Loucy (cell line): ENCODE measurements at regions not wholly inside any gene's neighbourhood (a gene's known extent, or its start where the extent isn't known, plus 50 kb on each side); places are given as distances from the start of the nearest gene placed in this dataset.

Experiments used
- H2AFZ ChIP-seq: fragments of 200-600 bp; sonication (generic); 2 replicates; pipeline ENCODE4 v1.6.0; 2016; ENCODE audit warnings: antibody characterized with exemption, mild to moderate bottlenecking, low read length, moderate library complexity
- H3F3A ChIP-seq: fragments of 200-600 bp; 2 replicates; pipeline ENCODE4 v1.6.0; 2016; ENCODE audit warnings: antibody characterized with exemption, low read depth, mild to moderate bottlenecking
- H3K27me3 ChIP-seq: fragments of 200-600 bp; sonication (generic); 2 replicates; pipeline ENCODE4 v1.6.1; 2014; ENCODE audit warnings: low read length, mild to moderate bottlenecking; ENCODE audit not compliant: insufficient read depth, poor library complexity, severe bottlenecking
- H3K36me3 ChIP-seq: fragments of 200-600 bp; sonication (generic); 2 replicates; pipeline ENCODE4 v1.6.1; 2016; ENCODE audit warnings: low read length; ENCODE audit not compliant: insufficient read depth
- H3K4me1 ChIP-seq: fragments of 200-600 bp; sonication (generic); 2 replicates; pipeline ENCODE4 v1.5.1; 2014; ENCODE audit warnings: low read length, mild to moderate bottlenecking; ENCODE audit not compliant: insufficient read depth, poor library complexity, severe bottlenecking
- H3K4me2 ChIP-seq: fragments of 200-600 bp; sonication (generic); 2 replicates; pipeline ENCODE4 v1.6.0; 2014; ENCODE audit warnings: antibody characterized with exemption, low read length, low read depth, mild to moderate bottlenecking; ENCODE audit not compliant: poor library complexity, severe bottlenecking
- H3K4me3 ChIP-seq: fragments of 200-600 bp; sonication (generic); 2 replicates; pipeline ENCODE4 v1.5.1; 2014; ENCODE audit warnings: low read length, mild to moderate bottlenecking, mixed read lengths; ENCODE audit not compliant: poor library complexity, severe bottlenecking
- H3K79me2 ChIP-seq: fragments of 200-600 bp; sonication (generic); 2 replicates; pipeline ENCODE4 v1.6.1; 2014; ENCODE audit warnings: low read length; ENCODE audit not compliant: insufficient read depth
- H3K9ac ChIP-seq: fragments of 200-600 bp; sonication (generic); 2 replicates; pipeline ENCODE4 v1.6.0; 2014; ENCODE audit warnings: mild to moderate bottlenecking, low read depth, low read length, moderate library complexity; ENCODE audit not compliant: poor library complexity, severe bottlenecking
- H3K9me2 ChIP-seq: fragments of 200-600 bp; sonication (generic); replicated peaks from 2 replicates; pipeline ENCODE4 v1.6.1; 2016; ENCODE audit warnings: low read depth, low read length, mixed read lengths
- H3K9me3 ChIP-seq: fragments of 200-600 bp; sonication (generic); 2 replicates; pipeline ENCODE4 v1.6.1; 2014; ENCODE audit warnings: mild to moderate bottlenecking, antibody characterized with exemption, low read length, low read depth; ENCODE audit not compliant: insufficient read depth
- H4K20me1 ChIP-seq: fragments of 200-600 bp; sonication (generic); 2 replicates; pipeline ENCODE4 v1.6.0; 2014; ENCODE audit warnings: antibody characterized with exemption, low read length, mild to moderate bottlenecking; ENCODE audit not compliant: insufficient read depth, poor library complexity, severe bottlenecking
- EZH2phosphoT487 ChIP-seq: fragments of 200-600 bp; IDR thresholded peaks from 2 replicates; pipeline ENCODE4 v1.6.1; 2018; ENCODE audit warnings: antibody characterized with exemption, mild to moderate bottlenecking, moderate library complexity, borderline replicate concordance
- TF ChIP-seq, protein P1 (sequence below): fragments of 200-600 bp; sonication (generic); conservative IDR thresholded peaks from 2 replicates; pipeline ENCODE4 v1.5.1; 2014; ENCODE audit warnings: mild to moderate bottlenecking, antibody characterized with exemption, low read length

DNA sequence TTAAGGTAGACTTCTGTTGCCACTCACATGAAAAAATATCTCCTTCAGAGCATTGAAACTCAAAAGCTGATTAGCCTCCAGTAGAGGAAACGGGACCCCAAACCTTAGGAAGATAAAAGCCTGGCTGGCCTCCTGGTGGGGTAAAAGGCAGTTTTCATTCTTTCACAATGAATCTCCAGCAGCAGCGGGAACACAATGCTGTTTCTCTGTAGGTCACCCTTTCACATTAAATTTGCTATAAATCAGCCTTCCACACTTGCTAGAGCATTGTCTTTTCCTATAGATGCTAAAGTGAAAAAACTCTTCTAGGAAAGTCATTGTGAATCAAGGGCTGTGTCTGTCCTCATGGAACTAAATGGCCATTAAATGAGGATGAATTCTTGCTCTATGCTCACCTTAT, 207.3 kb upstream of the MAGEB2 start:
- Histone ChIP-seq H3K79me2 (no peaks in the 10 kb centered on the region), H3K4me2 (no peak overlapping the region), H4K20me1 (no peaks in the 10 kb centered on the region)

GRCh38 chrX:30010471-30010870, 204.9 kb upstream of the MAGEB2 start:
- Histone ChIP-seq H3K79me2 (no peaks in the 10 kb centered on the region), H3K9me3 (no peaks in the 10 kb centered on the region), H3F3A (no peaks in the 10 kb centered on the region), H3K4me1 (no peaks in the 10 kb centered on the region), H3K9me2 (no peaks in the 10 kb centered on the region), H3K27me3 (no peaks in the 10 kb centered on the region), H3K4me2 (no peak overlapping the region), H3K9ac (no peak overlapping the region), H3K36me3 (no peaks in the 10 kb centered on the region), H4K20me1 (no peaks in the 10 kb centered on the region), H2AFZ (no peak overlapping the region), H3K4me3 (no peak overlapping the region)
- TF ChIP-seq EZH2phosphoT487 = no peak
- TF ChIP-seq, protein P1, sequence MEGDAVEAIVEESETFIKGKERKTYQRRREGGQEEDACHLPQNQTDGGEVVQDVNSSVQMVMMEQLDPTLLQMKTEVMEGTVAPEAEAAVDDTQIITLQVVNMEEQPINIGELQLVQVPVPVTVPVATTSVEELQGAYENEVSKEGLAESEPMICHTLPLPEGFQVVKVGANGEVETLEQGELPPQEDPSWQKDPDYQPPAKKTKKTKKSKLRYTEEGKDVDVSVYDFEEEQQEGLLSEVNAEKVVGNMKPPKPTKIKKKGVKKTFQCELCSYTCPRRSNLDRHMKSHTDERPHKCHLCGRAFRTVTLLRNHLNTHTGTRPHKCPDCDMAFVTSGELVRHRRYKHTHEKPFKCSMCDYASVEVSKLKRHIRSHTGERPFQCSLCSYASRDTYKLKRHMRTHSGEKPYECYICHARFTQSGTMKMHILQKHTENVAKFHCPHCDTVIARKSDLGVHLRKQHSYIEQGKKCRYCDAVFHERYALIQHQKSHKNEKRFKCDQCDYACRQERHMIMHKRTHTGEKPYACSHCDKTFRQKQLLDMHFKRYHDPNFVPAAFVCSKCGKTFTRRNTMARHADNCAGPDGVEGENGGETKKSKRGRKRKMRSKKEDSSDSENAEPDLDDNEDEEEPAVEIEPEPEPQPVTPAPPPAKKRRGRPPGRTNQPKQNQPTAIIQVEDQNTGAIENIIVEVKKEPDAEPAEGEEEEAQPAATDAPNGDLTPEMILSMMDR = no peak

More for the DNA sequence above, 207.3 kb upstream of the MAGEB2 start:
- H3K36me3 ChIP-seq = no peaks in the 10 kb centered on the region
- TF ChIP-seq, protein P1 = no peak
- no peak for TF ChIP-seq EZH2phosphoT487
- H3K9ac ChIP-seq = no peak overlapping the region
- H3F3A ChIP-seq = no peaks in the 10 kb centered on the region
- H3K4me3 ChIP-seq = no peak overlapping the region
- H3K9me2 ChIP-seq = no peaks in the 10 kb centered on the region
- H3K4me1 ChIP-seq = no peaks in the 10 kb centered on the region
- H2AFZ ChIP-seq = no peak overlapping the region
- H3K9me3 ChIP-seq = no peaks in the 10 kb centered on the region
- no peaks in the 10 kb centered on the region for H3K27me3 ChIP-seq

GRCh38 chrX:30015440-30015839, 199.9 kb upstream of the MAGEB2 start:
- no peaks in the 10 kb centered on the region for H3K9me2 ChIP-seq
- no peaks in the 10 kb centered on the region for H3K4me1 ChIP-seq
- H3K27me3 ChIP-seq = no peaks in the 10 kb centered on the region
- H2AFZ ChIP-seq = no peak overlapping the region
- H4K20me1 ChIP-seq = no peaks in the 10 kb centered on the region
- H3K9me3 ChIP-seq = no peaks in the 10 kb centered on the region
- H3K36me3 ChIP-seq = no peaks in the 10 kb centered on the region
- no peak overlapping the region for H3K9ac ChIP-seq
- TF ChIP-seq, protein P1 = no peak
- no peak for TF ChIP-seq EZH2phosphoT487
- no peaks in the 10 kb centered on the region for H3F3A ChIP-seq
- no peak overlapping the region for H3K4me2 ChIP-seq
- no peak overlapping the region for H3K4me3 ChIP-seq
- no peaks in the 10 kb centered on the region for H3K79me2 ChIP-seq
